Mesenchymal stem cell (in vitro differentiated cells and primary cell): ENCODE measurements at regions not wholly inside any gene's neighbourhood (a gene's known extent, or its start where the extent isn't known, plus 50 kb on each side); places are given as distances from the start of the nearest gene placed in this dataset.

Experiments used
- DNase-seq: peaks from one replicate; pipeline ENCODE4 v3.0.0-alpha.2; 2013
- H2AFZ ChIP-seq: one replicate; pipeline ENCODE4 v1.6.1; 2013; ENCODE audit warnings: low read depth, mild to moderate bottlenecking, control low read depth, inconsistent platforms, low read length, moderate library complexity
- H2AK5ac ChIP-seq: 2 replicates; pipeline ENCODE4 v1.6.1; 2013; ENCODE audit warnings: low read length, moderate library complexity, mild to moderate bottlenecking, inconsistent platforms; ENCODE audit not compliant: severe bottlenecking
- H2BK120ac ChIP-seq: one replicate; pipeline ENCODE4 v1.6.1; 2013; ENCODE audit warnings: low read depth, mild to moderate bottlenecking, inconsistent platforms, low read length, moderate library complexity
- H2BK12ac ChIP-seq, 2 experiments: one replicate each; pipeline ENCODE4 v1.6.1; 2013; ENCODE audit warnings: inconsistent platforms in 2 of 2, low read length in 2 of 2, mild to moderate bottlenecking in 2 of 2, moderate library complexity in 2 of 2, control low read depth in 1 of 2
- H2BK15ac ChIP-seq: one replicate; pipeline ENCODE4 v1.6.1; 2013; ENCODE audit warnings: mild to moderate bottlenecking, low read depth, inconsistent platforms; ENCODE audit not compliant: poor library complexity, severe bottlenecking
- H2BK5ac ChIP-seq: 2 replicates; pipeline ENCODE4 v1.6.1; 2013; ENCODE audit warnings: low read depth, mild to moderate bottlenecking, low read length, control low read depth, inconsistent platforms; ENCODE audit not compliant: poor library complexity, severe bottlenecking
- H3K14ac ChIP-seq, 2 experiments: one replicate each; pipeline ENCODE4 v1.6.1; 2013; ENCODE audit warnings: inconsistent platforms in 2 of 2, low read length in 2 of 2, control low read depth in 1 of 2, mild to moderate bottlenecking in 1 of 2, moderate library complexity in 1 of 2
- H3K18ac ChIP-seq, 2 experiments: one replicate each; pipeline ENCODE4 v1.6.1; 2013; ENCODE audit warnings: inconsistent platforms in 2 of 2, low read length in 2 of 2, control low read depth in 1 of 2, low read depth in 1 of 2, mild to moderate bottlenecking in 1 of 2
- H3K23ac ChIP-seq, 2 experiments: one replicate each; pipeline ENCODE4 v1.6.1; 2013; ENCODE audit warnings: inconsistent platforms in 2 of 2, low read length in 2 of 2, mild to moderate bottlenecking in 2 of 2, moderate library complexity in 2 of 2, control low read depth in 1 of 2
- H3K27ac ChIP-seq: 2 replicates; pipeline ENCODE4 v1.5.1; 2013; ENCODE audit warnings: mild to moderate bottlenecking, moderate library complexity, low read length, control low read depth, inconsistent platforms; ENCODE audit not compliant: poor library complexity, severe bottlenecking
- H3K27me3 ChIP-seq, 2 experiments: 2 replicates each; pipeline versions ENCODE4 v1.6.1 to v1.7.0; 2013; ENCODE audit warnings: low read length in 2 of 2, mild to moderate bottlenecking in 2 of 2, moderate library complexity in 2 of 2, control low read depth in 1 of 2, inconsistent platforms in 1 of 2; ENCODE audit not compliant: control insufficient read depth in 1 of 2, insufficient read depth in 1 of 2
- H3K36me3 ChIP-seq, 2 experiments: 2 replicates each; pipeline versions ENCODE4 v1.6.1 to v1.7.0; 2013; ENCODE audit warnings: low read length in 2 of 2, control low read depth in 1 of 2, inconsistent platforms in 1 of 2, low read depth in 1 of 2, mild to moderate bottlenecking in 1 of 2; ENCODE audit not compliant: insufficient read depth in 2 of 2, control insufficient read depth in 1 of 2
- H3K4ac ChIP-seq, 2 experiments: one replicate each; pipeline ENCODE4 v1.6.1; 2013; ENCODE audit warnings: inconsistent platforms in 2 of 2, low read length in 2 of 2, mild to moderate bottlenecking in 2 of 2, moderate library complexity in 2 of 2, control low read depth in 1 of 2, low read depth in 1 of 2
- H3K4me1 ChIP-seq: 2 replicates; pipeline ENCODE4 v1.6.1; 2013; ENCODE audit warnings: low read depth, low read length, control low read depth; ENCODE audit not compliant: control insufficient read depth, insufficient read depth
- H3K4me2 ChIP-seq: 2 replicates; pipeline ENCODE4 v1.6.1; 2013; ENCODE audit warnings: low read length, mild to moderate bottlenecking, inconsistent platforms; ENCODE audit not compliant: poor library complexity, severe bottlenecking
- H3K4me3 ChIP-seq, 2 experiments: 2 replicates each; pipeline versions ENCODE4 v1.5.1 to v1.7.0; 2013; ENCODE audit warnings: low read length in 2 of 2, mild to moderate bottlenecking in 2 of 2, control low read depth in 1 of 2, low read depth in 1 of 2; ENCODE audit not compliant: insufficient read depth in 1 of 2
- H3K79me1 ChIP-seq: replicated peaks from 2 replicates; pipeline ENCODE4 v1.6.1; 2013; ENCODE audit warnings: mild to moderate bottlenecking, control low read depth, low read length, inconsistent platforms; ENCODE audit not compliant: poor library complexity, severe bottlenecking
- H3K9ac ChIP-seq: 2 replicates; pipeline ENCODE4 v1.7.0; 2013; ENCODE audit warnings: mild to moderate bottlenecking, low read length, moderate library complexity
- H3K9me3 ChIP-seq: 2 replicates; pipeline ENCODE4 v1.7.0; 2013; ENCODE audit warnings: mild to moderate bottlenecking, low read length; ENCODE audit not compliant: control insufficient read depth
- H4K8ac ChIP-seq: one replicate; pipeline ENCODE4 v1.6.1; 2013; ENCODE audit warnings: inconsistent platforms, mild to moderate bottlenecking, low read length, moderate library complexity
- H4K91ac ChIP-seq: one replicate; pipeline ENCODE4 v1.6.1; 2013; ENCODE audit warnings: mild to moderate bottlenecking, low read length, inconsistent platforms
- WGBS: methylation state at CpG from one replicate; pipeline ENCODE4 v1.1.7; 2013; ENCODE audit warnings: mixed read lengths; 5-methylcytosine and 5-hydroxymethylcytosine counted together

- H2BK120ac ChIP-seq = no peak overlapping the region
These were observed 118.2 kb downstream of the HSD17B3 start for GRCh38 chr9:96183751-96184150.

GRCh38 chr9:96178153-96178552, 123.8 kb downstream of the HSD17B3 start:
- no peaks in the 10 kb centered on the region for H3K36me3 ChIP-seq
- H2AFZ ChIP-seq = no peak overlapping the region
- no peak overlapping the region for H3K18ac ChIP-seq
- H4K8ac ChIP-seq = no peak overlapping the region
- no peak overlapping the region for H3K27ac ChIP-seq
- 93% methylated on average over 7 of the region's 8 CpGs for WGBS
- H3K4ac ChIP-seq = no peak overlapping the region
- H3K4me3 ChIP-seq = no peak overlapping the region
- no peak overlapping the region for H3K23ac ChIP-seq
- H2BK5ac ChIP-seq = no peak overlapping the region
- H4K91ac ChIP-seq = no peak overlapping the region
- peaks cover 11 to 38% of the 10 kb centered on the region in 2 experiments for H3K27me3 ChIP-seq
- H3K14ac ChIP-seq = no peak overlapping the region
- H3K4me2 ChIP-seq = no peak overlapping the region
- no peaks in the 10 kb centered on the region for H3K79me1 ChIP-seq
- H3K4me1 ChIP-seq = no peaks in the 10 kb centered on the region
- no peak overlapping the region for H2AK5ac ChIP-seq
- no peak overlapping the region for H3K9ac ChIP-seq
- no peak overlapping the region for H2BK15ac ChIP-seq
- H2BK120ac ChIP-seq = no peak overlapping the region
- H3K9me3 ChIP-seq = no peaks in the 10 kb centered on the region
- no peak for DNase-seq
- H2BK12ac ChIP-seq = no peak overlapping the region

More at GRCh38 chr9:96183751-96184150, 118.2 kb downstream of the HSD17B3 start:
- Histone ChIP-seq H2AK5ac (no peak overlapping the region), H2BK12ac (no peak overlapping the region), H3K4ac (no peak overlapping the region), H4K8ac (no peak overlapping the region), H3K9me3 (peaks cover 7% of the 10 kb centered on the region), H3K9ac (no peak overlapping the region), H3K4me2 (no peak overlapping the region), H3K4me3 (no peak overlapping the region), H3K79me1 (no peaks in the 10 kb centered on the region), H3K27me3 (peaks cover 18 to 23% of the 10 kb centered on the region in 2 experiments), H2BK15ac (no peak overlapping the region), H2AFZ (no peak overlapping the region), H4K91ac (no peak overlapping the region), H3K36me3 (no peaks in the 10 kb centered on the region), H3K18ac (no peak overlapping the region), H3K23ac (no peak overlapping the region), H3K27ac (no peak overlapping the region), H3K14ac (no peak overlapping the region), H2BK5ac (no peak overlapping the region), H3K4me1 (peaks cover 5% of the 10 kb centered on the region)
- WGBS = 89% methylated on average over 6 of the region's 6 CpGs
- DNase-seq = no peak

DNA sequence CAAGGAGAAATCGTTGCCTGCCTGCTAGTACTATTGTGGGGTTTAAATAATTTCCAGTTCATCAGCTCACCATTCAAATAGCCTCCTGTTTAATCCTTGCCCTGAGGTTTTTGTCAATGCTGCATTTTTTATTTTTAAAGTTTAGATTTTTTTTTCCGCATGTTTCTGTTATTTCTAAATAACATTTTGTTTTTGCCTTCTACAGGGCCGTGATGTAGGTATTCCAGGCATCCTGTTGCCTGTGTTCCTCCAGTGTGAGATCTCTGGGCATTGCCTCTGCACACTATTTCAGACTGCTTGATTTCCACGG, 124.3 kb downstream of the HSD17B3 start:
- H2BK120ac ChIP-seq = no peak overlapping the region

GRCh38 chr9:96177005-96177718, 124.8 kb downstream of the HSD17B3 start:
- Histone ChIP-seq H3K4me1 (no peaks in the 10 kb centered on the region), H3K4me3 (no peak overlapping the region), H4K91ac (no peak overlapping the region), H2BK15ac (no peak overlapping the region), H3K23ac (no peak overlapping the region), H3K4ac (no peak overlapping the region), H2BK12ac (no peak overlapping the region), H2AK5ac (no peak overlapping the region), H2BK5ac (no peak overlapping the region), H3K36me3 (no peaks in the 10 kb centered on the region), H3K4me2 (no peak overlapping the region), H3K18ac (no peak overlapping the region), H3K9ac (no peak overlapping the region), H2AFZ (no peak overlapping the region), H4K8ac (no peak overlapping the region), H3K27ac (no peak overlapping the region), H3K14ac (no peak overlapping the region), H3K9me3 (no peaks in the 10 kb centered on the region), H3K79me1 (no peaks in the 10 kb centered on the region), H2BK120ac (no peak overlapping the region), H3K27me3 (peaks cover 11 to 29% of the 10 kb centered on the region in 2 experiments)
- 94% methylated on average over 8 of the region's 10 CpGs for WGBS
- no peak for DNase-seq

More for the DNA sequence above, 124.3 kb downstream of the HSD17B3 start:
- Histone ChIP-seq H3K4ac (no peak overlapping the region), H3K79me1 (no peaks in the 10 kb centered on the region), H2BK15ac (no peak overlapping the region), H2AK5ac (no peak overlapping the region), H3K36me3 (no peaks in the 10 kb centered on the region), H2BK5ac (no peak overlapping the region), H3K27ac (no peak overlapping the region), H4K8ac (no peak overlapping the region), H3K9ac (no peak overlapping the region), H3K14ac (no peak overlapping the region), H3K23ac (no peak overlapping the region), H3K4me2 (no peak overlapping the region), H3K18ac (no peak overlapping the region), H4K91ac (no peak overlapping the region), H2AFZ (no peak overlapping the region), H3K4me3 (no peak overlapping the region), H3K27me3 (peaks cover 11 to 34% of the 10 kb centered on the region in 2 experiments), H2BK12ac (no peak overlapping the region), H3K4me1 (no peaks in the 10 kb centered on the region), H3K9me3 (no peaks in the 10 kb centered on the region)
- no peak for DNase-seq
- 88% methylated on average over 3 of the region's 4 CpGs for WGBS
